ENCODE measurements at regions not wholly inside any gene's neighbourhood (a gene's known extent, or its start where the extent isn't known, plus 50 kb on each side); places are given as distances from the start of the nearest gene placed in this dataset.
A peak's percentile ranks its signal among the peaks of the same experiment; 100 is the strongest.

- Histone ChIP-seq H3K27ac (no peak overlapping the region), H3K4me1 (peaks cover 24% of the 10 kb centered on the region), H3K27me3 (no peaks in the 10 kb centered on the region), H3K36me3 (no peaks in the 10 kb centered on the region), H3K9me3 (no peaks in the 10 kb centered on the region), H3K4me3 (no peak overlapping the region)
- 96% methylated on average over 6 of the region's 6 CpGs for WGBS
- no peak for DNase-seq (ENCODE audit: low spot score in 2 of 2)
- no peak for TF ChIP-seq POLR2A (IDR thresholded peaks at IDR 0.05)
- no peak for TF ChIP-seq POLR2AphosphoS5 (IDR thresholded peaks at IDR 0.05)
- TF ChIP-seq, protein P1, sequence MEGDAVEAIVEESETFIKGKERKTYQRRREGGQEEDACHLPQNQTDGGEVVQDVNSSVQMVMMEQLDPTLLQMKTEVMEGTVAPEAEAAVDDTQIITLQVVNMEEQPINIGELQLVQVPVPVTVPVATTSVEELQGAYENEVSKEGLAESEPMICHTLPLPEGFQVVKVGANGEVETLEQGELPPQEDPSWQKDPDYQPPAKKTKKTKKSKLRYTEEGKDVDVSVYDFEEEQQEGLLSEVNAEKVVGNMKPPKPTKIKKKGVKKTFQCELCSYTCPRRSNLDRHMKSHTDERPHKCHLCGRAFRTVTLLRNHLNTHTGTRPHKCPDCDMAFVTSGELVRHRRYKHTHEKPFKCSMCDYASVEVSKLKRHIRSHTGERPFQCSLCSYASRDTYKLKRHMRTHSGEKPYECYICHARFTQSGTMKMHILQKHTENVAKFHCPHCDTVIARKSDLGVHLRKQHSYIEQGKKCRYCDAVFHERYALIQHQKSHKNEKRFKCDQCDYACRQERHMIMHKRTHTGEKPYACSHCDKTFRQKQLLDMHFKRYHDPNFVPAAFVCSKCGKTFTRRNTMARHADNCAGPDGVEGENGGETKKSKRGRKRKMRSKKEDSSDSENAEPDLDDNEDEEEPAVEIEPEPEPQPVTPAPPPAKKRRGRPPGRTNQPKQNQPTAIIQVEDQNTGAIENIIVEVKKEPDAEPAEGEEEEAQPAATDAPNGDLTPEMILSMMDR (IDR thresholded peaks at IDR 0.05) = no peak
- TF ChIP-seq EP300 (IDR thresholded peaks at IDR 0.05) = no peak
Measured at GRCh38 chr10:4054656-4055435, 269.8 kb upstream of the KLF6 start.

GRCh38 chr10:4053940-4054339, 268.9 kb upstream of the KLF6 start:
- 93% methylated on average over 8 of the region's 8 CpGs for WGBS
- H3K4me1 ChIP-seq = peaks cover 20% of the 10 kb centered on the region
- H3K9me3 ChIP-seq = no peaks in the 10 kb centered on the region
- H3K36me3 ChIP-seq = no peaks in the 10 kb centered on the region
- H3K27ac ChIP-seq = no peak overlapping the region
- DNase-seq (ENCODE audit: low spot score in 2 of 2) = no peak
- H3K4me3 ChIP-seq = no peak overlapping the region
- no peak for TF ChIP-seq POLR2AphosphoS5 (IDR thresholded peaks at IDR 0.05)
- no peaks in the 10 kb centered on the region for H3K27me3 ChIP-seq

GRCh38 chr10:4051641-4052151, 266.7 kb upstream of the KLF6 start:
- no peaks in the 10 kb centered on the region for H3K36me3 ChIP-seq
- H3K9me3 ChIP-seq = no peaks in the 10 kb centered on the region
- TF ChIP-seq POLR2A (IDR thresholded peaks at IDR 0.05) (no peak), EP300 (IDR thresholded peaks at IDR 0.05) (no peak), POLR2AphosphoS5 (IDR thresholded peaks at IDR 0.05) (no peak)
- TF ChIP-seq, protein P1 (IDR thresholded peaks at IDR 0.05) = no peak
- H3K4me3 ChIP-seq = peak overlapping the region; percentile 32
- H3K27me3 ChIP-seq = no peaks in the 10 kb centered on the region
- peaks cover 10% of the 10 kb centered on the region for H3K4me1 ChIP-seq
- 69% methylated on average over 9 of the region's 9 CpGs for WGBS
- no peak for DNase-seq (ENCODE audit: low spot score in 2 of 2)
- peak overlapping the region; percentile 59 for H3K27ac ChIP-seq

DNA sequence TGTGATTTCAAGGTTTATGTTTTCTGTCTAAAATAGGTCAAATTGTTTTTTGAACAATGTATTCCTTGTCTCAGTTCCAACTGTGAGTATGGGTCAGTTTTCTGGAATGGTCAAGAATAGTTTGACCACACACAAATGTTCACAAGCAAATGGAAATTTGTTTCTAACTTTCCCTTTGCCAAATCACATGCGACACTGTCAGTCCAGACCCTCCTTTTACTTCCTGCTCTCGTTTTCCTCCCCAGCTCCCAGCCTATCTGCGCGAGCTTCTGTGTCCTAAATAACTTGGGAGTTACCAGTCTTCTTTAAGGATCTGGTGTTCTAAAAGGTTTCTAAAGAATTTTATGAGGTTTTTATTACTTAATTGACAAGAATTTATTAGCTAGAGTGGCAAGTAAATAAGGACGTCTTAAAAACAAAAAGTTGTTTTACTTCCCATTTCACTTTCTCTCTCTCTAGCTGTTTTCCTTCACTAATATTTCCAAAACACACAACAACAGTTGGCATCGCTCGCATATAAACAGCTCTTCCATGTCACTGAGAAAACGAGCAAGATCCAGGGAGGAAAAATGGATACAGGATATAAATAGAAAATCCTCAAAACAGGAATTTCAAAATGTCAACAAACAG, 266.1 kb upstream of the KLF6 start:
- H3K36me3 ChIP-seq = no peaks in the 10 kb centered on the region
- peak overlapping the region; percentile 32 for H3K4me3 ChIP-seq
- no peak for DNase-seq (ENCODE audit: low spot score in 2 of 2)
- WGBS = 22% methylated on average over 8 of the region's 8 CpGs
- peaks cover 10% of the 10 kb centered on the region for H3K4me1 ChIP-seq
- no peaks in the 10 kb centered on the region for H3K27me3 ChIP-seq
- TF ChIP-seq EP300 (IDR thresholded peaks at IDR 0.05) (no peak), POLR2AphosphoS5 (IDR thresholded peaks at IDR 0.05) (peak in 1 of 3 donors; percentile 6), POLR2A (IDR thresholded peaks at IDR 0.05) (no peak)
- TF ChIP-seq, protein P1 (IDR thresholded peaks at IDR 0.05) = no peak
- peak overlapping the region; percentile 59 for H3K27ac ChIP-seq
- no peaks in the 10 kb centered on the region for H3K9me3 ChIP-seq

- WGBS = 98% methylated on average over 4 of the region's 4 CpGs
- Histone ChIP-seq H3K4me3 (no peak overlapping the region), H3K36me3 (no peaks in the 10 kb centered on the region), H3K27me3 (no peaks in the 10 kb centered on the region), H3K9me3 (no peaks in the 10 kb centered on the region), H3K27ac (no peak overlapping the region), H3K4me1 (peaks cover 10% of the 10 kb centered on the region)
- TF ChIP-seq POLR2A (IDR thresholded peaks at IDR 0.05) = no peak
- TF ChIP-seq EP300 (IDR thresholded peaks at IDR 0.05) = no peak
- TF ChIP-seq, protein P1 (IDR thresholded peaks at IDR 0.05) = no peak
- no peak for TF ChIP-seq POLR2AphosphoS5 (IDR thresholded peaks at IDR 0.05)
- DNase-seq (ENCODE audit: low spot score in 2 of 2) = no peak
Measured at GRCh38 chr10:4050061-4050460, 265.1 kb upstream of the KLF6 start.
